Upper lobe of left lung (tissue), 6 donors: ENCODE measurements at regions not wholly inside any gene's neighbourhood (a gene's known extent, or its start where the extent isn't known, plus 50 kb on each side); places are given as distances from the start of the nearest gene placed in this dataset.

Experiments used
- ATAC-seq, 2 donors: fragments of 200-7000 bp; cut with Tn5 transposase; one replicate each; pipeline ENCODE4 v1.9.1; 2022; ENCODE audit warnings: mild to moderate bottlenecking in 2 of 2, moderate library complexity in 2 of 2; ENCODE audit not compliant: low FRiP score in 2 of 2
- DNase-seq, 2 donors: peaks; one replicate each; pipeline ENCODE4 v3.0.0-alpha.2; 2019 to 2020
- H3K27ac ChIP-seq, 4 donors: fragments of 200-600 bp; sonication (generic); one replicate each; pipeline ENCODE4 v1.5.1; 2016 to 2019
- H3K27me3 ChIP-seq, 4 donors: fragments of 200-600 bp; sonication (generic); one replicate each; pipeline ENCODE4 v1.5.1; 2017 to 2019
- H3K36me3 ChIP-seq, 4 donors: fragments of 200-600 bp; sonication (generic); one replicate each; pipeline ENCODE4 v1.5.1; 2016 to 2019
- H3K4me1 ChIP-seq, 4 donors: fragments of 200-600 bp; sonication (generic); one replicate each; pipeline ENCODE4 v1.5.1; 2018 to 2019
- H3K4me3 ChIP-seq, 4 donors: fragments of 200-600 bp; sonication (generic); one replicate each; pipeline ENCODE4 v1.5.1; 2017 to 2019; ENCODE audit warnings: mild to moderate bottlenecking in 2 of 4, moderate library complexity in 1 of 4
- H3K9me3 ChIP-seq, 4 donors: fragments of 200-600 bp; sonication (generic); one replicate each; pipeline ENCODE4 v1.5.1; 2018 to 2019
- EP300 ChIP-seq, 4 donors: sonication (generic); formaldehyde crosslinking; IDR thresholded peaks; one replicate each; pipeline ENCODE4 v1.5.1; 2017; ENCODE audit warnings: antibody characterized with exemption in 4 of 4, control low read depth in 2 of 4
- POLR2A ChIP-seq, 4 donors: fragments of 450-650 bp; IDR thresholded peaks; one replicate each; pipeline ENCODE4 v1.5.1; 2016 to 2017; ENCODE audit warnings: antibody characterized with exemption in 4 of 4, mild to moderate bottlenecking in 2 of 4
- POLR2AphosphoS5 ChIP-seq, 2 donors: sonication (generic); formaldehyde crosslinking; IDR thresholded peaks; one replicate each; pipeline ENCODE4 v1.5.1; 2017; ENCODE audit warnings: antibody characterized with exemption in 2 of 2
- WGBS, 2 donors: methylation state at CpG; one replicate each; pipeline ENCODE4 v1.1.5; 2017 to 2018; 5-methylcytosine and 5-hydroxymethylcytosine counted together
- TF ChIP-seq, protein P1 (sequence below), 6 experiments: fragments of 450-650 bp in 4 of 6; fragments of 200-600 bp in 2 of 6; sonication (generic) in 2 of 6; IDR thresholded peaks; one replicate each; pipeline ENCODE4 v1.5.1; 2016 to 2019; ENCODE audit warnings: antibody characterized with exemption in 6 of 6
- donor health status: DM: no; HTN: no; CAD: no; lungs with moderate emphysema.
- donor health status: DM: no; HTN: yes; CAD: no; lungs with severe emphysema.

DNA sequence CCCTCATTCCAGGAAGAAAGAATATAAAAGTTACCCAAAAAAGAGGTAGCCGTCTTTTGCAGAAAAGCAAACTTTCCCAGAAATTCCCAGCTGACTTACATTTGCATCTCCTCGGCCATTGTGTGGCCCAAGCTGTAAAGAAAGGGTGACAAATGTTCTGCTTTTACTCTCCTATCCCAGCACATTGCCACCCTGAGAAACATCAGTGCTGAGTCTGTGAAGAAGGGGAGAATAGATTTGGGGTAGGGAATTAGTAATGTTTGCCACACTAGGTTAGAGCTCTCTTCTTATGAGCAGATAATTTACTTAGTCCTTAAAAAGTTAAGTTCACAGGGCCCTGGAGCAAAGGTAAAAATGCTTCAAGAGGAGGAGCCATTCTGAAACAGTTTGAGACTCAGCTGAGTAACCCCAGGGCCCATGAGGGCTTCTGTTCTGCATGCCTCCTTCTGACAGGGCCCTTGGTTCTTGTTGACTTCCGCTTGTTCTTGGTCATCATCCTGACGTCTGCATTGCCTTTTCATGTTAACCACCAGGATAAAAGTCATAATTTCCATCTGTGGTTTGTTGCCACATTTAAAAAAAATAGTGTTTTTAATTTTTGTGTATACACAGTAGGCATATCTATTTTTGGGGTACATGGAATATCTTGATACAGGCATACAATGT, 550.7 kb downstream of the RNF144A start:
- DNase-seq, result no peak
- WGBS, 2 donors, result 76 to 88% methylated on average over 4 of the region's 4 CpGs
- H3K9me3 ChIP-seq, result no peaks in the 10 kb centered on the region
- no peak for TF ChIP-seq POLR2A (IDR thresholded peaks at IDR 0.05)
- TF ChIP-seq EP300 (IDR thresholded peaks at IDR 0.05), result no peak
- TF ChIP-seq, protein P1, sequence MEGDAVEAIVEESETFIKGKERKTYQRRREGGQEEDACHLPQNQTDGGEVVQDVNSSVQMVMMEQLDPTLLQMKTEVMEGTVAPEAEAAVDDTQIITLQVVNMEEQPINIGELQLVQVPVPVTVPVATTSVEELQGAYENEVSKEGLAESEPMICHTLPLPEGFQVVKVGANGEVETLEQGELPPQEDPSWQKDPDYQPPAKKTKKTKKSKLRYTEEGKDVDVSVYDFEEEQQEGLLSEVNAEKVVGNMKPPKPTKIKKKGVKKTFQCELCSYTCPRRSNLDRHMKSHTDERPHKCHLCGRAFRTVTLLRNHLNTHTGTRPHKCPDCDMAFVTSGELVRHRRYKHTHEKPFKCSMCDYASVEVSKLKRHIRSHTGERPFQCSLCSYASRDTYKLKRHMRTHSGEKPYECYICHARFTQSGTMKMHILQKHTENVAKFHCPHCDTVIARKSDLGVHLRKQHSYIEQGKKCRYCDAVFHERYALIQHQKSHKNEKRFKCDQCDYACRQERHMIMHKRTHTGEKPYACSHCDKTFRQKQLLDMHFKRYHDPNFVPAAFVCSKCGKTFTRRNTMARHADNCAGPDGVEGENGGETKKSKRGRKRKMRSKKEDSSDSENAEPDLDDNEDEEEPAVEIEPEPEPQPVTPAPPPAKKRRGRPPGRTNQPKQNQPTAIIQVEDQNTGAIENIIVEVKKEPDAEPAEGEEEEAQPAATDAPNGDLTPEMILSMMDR (IDR thresholded peaks at IDR 0.05), result no peak
- TF ChIP-seq POLR2AphosphoS5 (IDR thresholded peaks at IDR 0.05), result no peak
- no peak for ATAC-seq
- no peaks in the 10 kb centered on the region for H3K27me3 ChIP-seq
- no peaks in the 10 kb centered on the region for H3K36me3 ChIP-seq
- no peaks in the 10 kb centered on the region for H3K4me1 ChIP-seq
- no peak overlapping the region for H3K27ac ChIP-seq
- no peak overlapping the region for H3K4me3 ChIP-seq

DNA sequence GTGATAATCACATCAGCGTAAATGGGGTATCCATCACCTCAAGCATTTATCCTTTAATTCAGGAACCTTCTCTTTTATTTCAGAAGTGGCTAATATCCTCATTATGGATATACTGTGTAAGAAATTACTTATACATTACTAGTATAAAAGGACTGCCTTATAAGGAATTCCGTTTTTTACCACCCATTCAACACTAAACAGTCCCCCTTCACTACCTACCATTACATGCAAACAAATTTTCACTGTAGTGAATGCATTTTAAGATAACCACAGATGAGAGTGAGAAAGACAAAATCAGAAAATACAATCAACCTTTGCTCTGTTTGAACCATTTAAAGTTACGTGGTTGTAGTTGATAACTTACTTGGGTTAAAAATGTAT, 551.2 kb downstream of the RNF144A start:
- no peak for ATAC-seq
- no peaks in the 10 kb centered on the region for H3K9me3 ChIP-seq

DNA sequence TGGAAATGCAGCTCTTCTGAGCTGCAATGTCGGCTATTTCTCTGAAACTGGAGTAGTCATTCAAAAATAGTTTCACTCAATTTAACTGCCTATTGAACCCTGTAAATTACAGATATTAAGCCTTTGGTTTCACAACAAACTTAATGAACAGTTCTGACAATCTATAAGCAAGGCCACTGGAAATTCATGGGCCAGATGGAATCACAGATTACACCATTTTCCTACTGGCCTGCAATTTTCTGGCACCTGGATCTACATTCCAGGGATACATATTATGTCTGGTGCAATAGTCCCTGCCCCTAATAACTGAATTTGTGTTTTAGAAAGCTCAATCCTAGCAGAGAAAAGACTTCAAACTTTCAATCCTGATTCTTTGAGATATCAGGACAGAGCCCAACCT, 551.7 kb downstream of the RNF144A start:
- no peak for DNase-seq
- no peaks in the 10 kb centered on the region for H3K36me3 ChIP-seq
- no peak overlapping the region for H3K27ac ChIP-seq
- no peaks in the 10 kb centered on the region for H3K4me1 ChIP-seq
- no peaks in the 10 kb centered on the region for H3K9me3 ChIP-seq
- H3K27me3 ChIP-seq, result no peaks in the 10 kb centered on the region
- no peak overlapping the region for H3K4me3 ChIP-seq
- ATAC-seq, result no peak
- WGBS, 2 donors, result 92 to 97% methylated on average over 1 of the region's 1 CpG
- TF ChIP-seq, protein P1 (IDR thresholded peaks at IDR 0.05), result no peak
- no peak for TF ChIP-seq POLR2A (IDR thresholded peaks at IDR 0.05)
- no peak for TF ChIP-seq POLR2AphosphoS5 (IDR thresholded peaks at IDR 0.05)
- no peak for TF ChIP-seq EP300 (IDR thresholded peaks at IDR 0.05)

More for the DNA sequence above, 551.2 kb downstream of the RNF144A start:
- no peak overlapping the region for H3K27ac ChIP-seq
- no peak for DNase-seq
- H3K36me3 ChIP-seq, result no peaks in the 10 kb centered on the region
- WGBS, 2 donors, result 78 to 82% methylated on average over 3 of the region's 3 CpGs
- H3K27me3 ChIP-seq, result no peaks in the 10 kb centered on the region
- H3K4me3 ChIP-seq, result no peak overlapping the region
- H3K4me1 ChIP-seq, result no peaks in the 10 kb centered on the region
- TF ChIP-seq POLR2A (IDR thresholded peaks at IDR 0.05) (no peak), POLR2AphosphoS5 (IDR thresholded peaks at IDR 0.05) (no peak), EP300 (IDR thresholded peaks at IDR 0.05) (no peak)
- TF ChIP-seq, protein P1 (IDR thresholded peaks at IDR 0.05), result no peak

DNA sequence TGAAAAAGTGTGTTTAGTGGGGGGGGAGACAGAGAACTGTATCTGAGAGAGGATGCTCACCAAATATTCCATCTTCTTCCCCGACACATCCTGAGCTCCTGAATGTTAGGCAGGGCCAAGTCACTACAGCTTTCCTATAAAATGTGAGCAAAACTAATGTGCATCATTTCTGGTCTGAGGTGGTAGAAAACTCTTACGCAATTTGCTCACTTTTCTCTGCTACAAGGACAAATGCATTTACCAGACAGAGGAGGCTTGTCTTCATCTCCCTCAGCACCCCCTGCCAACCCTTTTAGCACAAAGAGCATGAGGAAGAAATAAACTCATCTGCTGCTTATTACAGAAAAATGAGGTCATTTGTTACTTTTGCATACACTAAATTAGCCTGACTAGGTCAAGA, 554.0 kb downstream of the RNF144A start:
- H3K36me3 ChIP-seq, result no peaks in the 10 kb centered on the region
- no peak overlapping the region for H3K27ac ChIP-seq
- H3K4me3 ChIP-seq, result no peak overlapping the region
- 97 to 100% methylated on average over 2 of the region's 2 CpGs for WGBS, 2 donors
- no peak for ATAC-seq
- no peaks in the 10 kb centered on the region for H3K4me1 ChIP-seq
- TF ChIP-seq, protein P1 (IDR thresholded peaks at IDR 0.05), result no peak
- TF ChIP-seq POLR2A (IDR thresholded peaks at IDR 0.05), result no peak
- no peak for TF ChIP-seq EP300 (IDR thresholded peaks at IDR 0.05)
- TF ChIP-seq POLR2AphosphoS5 (IDR thresholded peaks at IDR 0.05), result no peak
- no peaks in the 10 kb centered on the region for H3K9me3 ChIP-seq
- no peak for DNase-seq
- no peaks in the 10 kb centered on the region for H3K27me3 ChIP-seq

DNA sequence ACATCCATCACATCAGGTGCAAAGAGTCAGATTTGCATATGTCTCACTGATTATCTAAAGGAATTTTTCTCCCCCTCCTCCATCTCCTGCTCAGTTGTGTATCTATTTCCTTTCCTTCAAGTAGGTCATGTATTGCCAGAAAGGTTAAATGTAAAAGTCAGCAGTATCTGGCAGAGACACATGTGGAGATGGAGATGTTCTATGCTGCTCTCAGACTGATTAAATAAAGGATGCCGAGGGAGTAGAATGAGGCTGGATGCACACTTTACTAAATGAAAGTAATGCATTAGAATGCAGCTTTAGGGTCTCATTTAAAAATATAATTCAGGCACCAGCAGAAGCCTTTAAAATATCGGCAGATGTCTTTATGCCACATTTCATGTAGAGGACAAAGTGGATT, 555.3 kb downstream of the RNF144A start:
- DNase-seq (no peak), ATAC-seq (no peak)
- 81 to 83% methylated on average over 2 of the region's 2 CpGs for WGBS, 2 donors
- Histone ChIP-seq H3K27me3 (no peaks in the 10 kb centered on the region), H3K9me3 (no peaks in the 10 kb centered on the region), H3K4me3 (no peak overlapping the region), H3K36me3 (no peaks in the 10 kb centered on the region), H3K4me1 (no peaks in the 10 kb centered on the region), H3K27ac (no peak overlapping the region)
- TF ChIP-seq POLR2A (IDR thresholded peaks at IDR 0.05), result no peak
- TF ChIP-seq POLR2AphosphoS5 (IDR thresholded peaks at IDR 0.05), result no peak
- TF ChIP-seq EP300 (IDR thresholded peaks at IDR 0.05), result no peak
- TF ChIP-seq, protein P1 (IDR thresholded peaks at IDR 0.05), result no peak
